ENCODE measurements at regions not wholly inside any gene's neighbourhood (a gene's known extent, or its start where the extent isn't known, plus 50 kb on each side); places are given as distances from the start of the nearest gene placed in this dataset.

GRCh38 chr9:87336407-87336806, 161.3 kb upstream of the DAPK1 start:
- no peak; the same call in 1 of the 2 replicates for TF ChIP-seq CTCF (IDR thresholded peaks at IDR 0.05)

GRCh38 chr9:87336914-87337333, 160.7 kb upstream of the DAPK1 start:
- TF ChIP-seq CTCF (IDR thresholded peaks at IDR 0.05): peak; percentile 71

GRCh38 chr9:87337335-87338087, 160.2 kb upstream of the DAPK1 start:
- no peak for TF ChIP-seq CTCF (IDR thresholded peaks at IDR 0.05)

GRCh38 chr9:87338088-87338989, 159.3 kb upstream of the DAPK1 start:
- no peak for TF ChIP-seq CTCF (IDR thresholded peaks at IDR 0.05)

- no peak for TF ChIP-seq CTCF (IDR thresholded peaks at IDR 0.05)
Measured at GRCh38 chr9:87340391-87340790, 157.3 kb upstream of the DAPK1 start.

GRCh38 chr9:87342743-87343142, 154.9 kb upstream of the DAPK1 start:
- TF ChIP-seq CTCF (IDR thresholded peaks at IDR 0.05): no peak

- no peak for TF ChIP-seq CTCF (IDR thresholded peaks at IDR 0.05)
Measured at GRCh38 chr9:87343816-87344430, 153.7 kb upstream of the DAPK1 start.
